Neural progenitor cell (in vitro differentiated cells): ENCODE measurements at regions not wholly inside any gene's neighbourhood (a gene's known extent, or its start where the extent isn't known, plus 50 kb on each side); places are given as distances from the start of the nearest gene placed in this dataset.
A peak's percentile ranks its signal among the peaks of the same experiment; 100 is the strongest.

Source experiments
- DNase-seq: peaks from one replicate; pipeline ENCODE4 v3.0.0-alpha.2; 2016; ENCODE audit warnings: low spot score
- H2AFZ ChIP-seq: fragments of 200-600 bp; sonication (generic); replicated peaks from 2 replicates; pipeline ENCODE4 v1.6.1; 2016; ENCODE audit warnings: antibody characterized with exemption
- H3F3A ChIP-seq: fragments of 200-600 bp; sonication (generic); 2 replicates; pipeline ENCODE4 v1.6.1; 2016; ENCODE audit warnings: antibody characterized with exemption, low read depth
- H3K27ac ChIP-seq: fragments of 200-600 bp; sonication (generic); 2 replicates; pipeline ENCODE4 v1.5.1; 2016; ENCODE audit warnings: mild to moderate bottlenecking
- H3K27me3 ChIP-seq: fragments of 200-600 bp; sonication (generic); 2 replicates; pipeline ENCODE4 v1.6.1; 2016; ENCODE audit warnings: mild to moderate bottlenecking, moderate library complexity
- H3K36me3 ChIP-seq: fragments of 200-600 bp; sonication (generic); 2 replicates; pipeline ENCODE4 v1.5.1; 2016
- H3K4me1 ChIP-seq: fragments of 200-600 bp; sonication (generic); 2 replicates; pipeline ENCODE4 v1.6.1; 2016; ENCODE audit warnings: mixed run types
- H3K4me2 ChIP-seq: fragments of 200-600 bp; sonication (generic); 2 replicates; pipeline ENCODE4 v1.6.1; 2016
- H3K4me3 ChIP-seq: fragments of 200-600 bp; sonication (generic); 2 replicates; pipeline ENCODE4 v1.5.1; 2016
- H3K79me2 ChIP-seq: fragments of 200-600 bp; sonication (generic); 2 replicates; pipeline ENCODE4 v1.6.1; 2016; ENCODE audit warnings: low read depth
- H3K9ac ChIP-seq: fragments of 200-600 bp; sonication (generic); 2 replicates; pipeline ENCODE4 v1.6.1; 2016
- H3K9me3 ChIP-seq: fragments of 200-600 bp; sonication (generic); 2 replicates; pipeline ENCODE4 v1.5.1; 2016; ENCODE audit warnings: low read depth
- H4K20me1 ChIP-seq: fragments of 200-600 bp; sonication (generic); 2 replicates; pipeline ENCODE4 v1.6.1; 2016; ENCODE audit warnings: low read depth
- H3K27ac Mint-ChIP-seq: 3 replicates; pipeline ENCODE4 v1.8.0; 2021; ENCODE audit warnings: mixed read lengths
- H3K27me3 Mint-ChIP-seq: 2 replicates; pipeline ENCODE4 v1.8.0; 2022; ENCODE audit warnings: low read depth, mild to moderate bottlenecking, inconsistent platforms, moderate library complexity, mixed read lengths; ENCODE audit not compliant: insufficient read depth
- H3K36me3 Mint-ChIP-seq: 3 replicates; pipeline ENCODE4 v1.8.0; 2021; ENCODE audit warnings: mixed read lengths
- H3K4me1 Mint-ChIP-seq: 3 replicates; pipeline ENCODE4 v1.8.0; 2021; ENCODE audit warnings: mixed read lengths
- H3K4me3 Mint-ChIP-seq: 3 replicates; pipeline ENCODE4 v1.8.0; 2021; ENCODE audit warnings: mild to moderate bottlenecking, moderate library complexity, mixed read lengths
- H3K9me3 Mint-ChIP-seq: 3 replicates; pipeline ENCODE4 v1.8.0; 2020; ENCODE audit warnings: mixed read lengths
- CTCF ChIP-seq: fragments of 200-600 bp; sonication (generic); IDR thresholded peaks from 2 replicates; pipeline ENCODE4 v1.5.1; 2017; ENCODE audit warnings: antibody characterized with exemption, mild to moderate bottlenecking
- EZH2 ChIP-seq: fragments of 200-600 bp; sonication (generic); IDR thresholded peaks from 2 replicates; pipeline ENCODE4 v1.6.1; 2017; ENCODE audit warnings: antibody characterized with exemption, mild to moderate bottlenecking, moderate library complexity
- EZH2phosphoT487 ChIP-seq: fragments of 200-600 bp; sonication (generic); IDR thresholded peaks from 2 replicates; pipeline ENCODE4 v1.6.1; 2017; ENCODE audit warnings: antibody characterized with exemption

GRCh38 chr4:180792541-180792940, 1450.7 kb upstream of the TENM3 start:
- Mint-ChIP-seq H3K4me3 (no peak overlapping the region), H3K27me3 (peaks cover under 1% of the 10 kb centered on the region), H3K4me1 (peaks cover 8% of the 10 kb centered on the region), H3K9me3 (peaks cover 2% of the 10 kb centered on the region), H3K27ac (no peak overlapping the region), H3K36me3 (no peaks in the 10 kb centered on the region)
- no peaks in the 10 kb centered on the region for H3K36me3 ChIP-seq
- peaks cover 10% of the 10 kb centered on the region for H3K4me1 ChIP-seq
- no peak for DNase-seq
- no peak overlapping the region for H3K27ac ChIP-seq
- no peaks in the 10 kb centered on the region for H3K27me3 ChIP-seq
- H3K79me2 ChIP-seq: no peaks in the 10 kb centered on the region
- TF ChIP-seq CTCF (no peak), EZH2phosphoT487 (no peak), EZH2 (no peak)
- H4K20me1 ChIP-seq: no peaks in the 10 kb centered on the region
- H3F3A ChIP-seq: no peaks in the 10 kb centered on the region
- no peak overlapping the region for H3K4me2 ChIP-seq
- no peak overlapping the region for H2AFZ ChIP-seq
- H3K9me3 ChIP-seq: no peaks in the 10 kb centered on the region
- no peak overlapping the region for H3K4me3 ChIP-seq
- no peak overlapping the region for H3K9ac ChIP-seq

GRCh38 chr4:180794333-180794732, 1448.9 kb upstream of the TENM3 start:
- no peak for TF ChIP-seq CTCF
- no peak for TF ChIP-seq EZH2phosphoT487
- no peak for TF ChIP-seq EZH2
- H3K27me3 ChIP-seq: no peaks in the 10 kb centered on the region
- H3K79me2 ChIP-seq: no peaks in the 10 kb centered on the region
- H2AFZ ChIP-seq: no peak overlapping the region
- Mint-ChIP-seq H3K4me3 (no peak overlapping the region), H3K36me3 (no peaks in the 10 kb centered on the region), H3K27me3 (peaks cover 3% of the 10 kb centered on the region), H3K27ac (no peak overlapping the region), H3K9me3 (no peaks in the 10 kb centered on the region), H3K4me1 (peaks cover 17% of the 10 kb centered on the region)
- H3K9ac ChIP-seq: no peak overlapping the region
- no peaks in the 10 kb centered on the region for H3F3A ChIP-seq
- H3K4me1 ChIP-seq: peaks cover 24% of the 10 kb centered on the region
- no peaks in the 10 kb centered on the region for H4K20me1 ChIP-seq
- H3K4me3 ChIP-seq: no peak overlapping the region
- no peak overlapping the region for H3K4me2 ChIP-seq
- no peak for DNase-seq
- H3K9me3 ChIP-seq: no peaks in the 10 kb centered on the region
- no peak overlapping the region for H3K27ac ChIP-seq
- no peaks in the 10 kb centered on the region for H3K36me3 ChIP-seq

GRCh38 chr4:180798036-180798577, 1445.1 kb upstream of the TENM3 start:
- H3K27ac Mint-ChIP-seq: no peak overlapping the region
- TF ChIP-seq EZH2: no peak
- TF ChIP-seq EZH2phosphoT487: no peak
- no peak for TF ChIP-seq CTCF
- H3K27me3 Mint-ChIP-seq: peaks cover 3% of the 10 kb centered on the region
- no peaks in the 10 kb centered on the region for H3K9me3 ChIP-seq
- H3F3A ChIP-seq: no peaks in the 10 kb centered on the region
- H3K4me1 Mint-ChIP-seq: peaks cover 15% of the 10 kb centered on the region
- H3K4me2 ChIP-seq: no peak overlapping the region
- DNase-seq: no peak
- no peak overlapping the region for H3K4me3 ChIP-seq
- no peaks in the 10 kb centered on the region for H3K27me3 ChIP-seq
- no peaks in the 10 kb centered on the region for H4K20me1 ChIP-seq
- H3K9ac ChIP-seq: no peak overlapping the region
- no peak overlapping the region for H3K4me3 Mint-ChIP-seq
- peak overlapping the region; percentile 42 for H2AFZ ChIP-seq
- H3K9me3 Mint-ChIP-seq: no peaks in the 10 kb centered on the region
- H3K36me3 ChIP-seq: no peaks in the 10 kb centered on the region
- H3K4me1 ChIP-seq: peaks cover 23% of the 10 kb centered on the region
- no peak overlapping the region for H3K27ac ChIP-seq
- H3K79me2 ChIP-seq: no peaks in the 10 kb centered on the region
- no peaks in the 10 kb centered on the region for H3K36me3 Mint-ChIP-seq
